Progenitor cell of endocrine pancreas (in vitro differentiated cells): ENCODE measurements at regions not wholly inside any gene's neighbourhood (a gene's known extent, or its start where the extent isn't known, plus 50 kb on each side); places are given as distances from the start of the nearest gene placed in this dataset.

Source experiments
- DNase-seq: peaks from one replicate; pipeline ENCODE4 v3.0.0; 2021; ENCODE audit warnings: low spot score; ENCODE audit not compliant: unreplicated experiment
- H3K27ac Mint-ChIP-seq: 2 replicates; pipeline ENCODE4 v1.8.0; 2021; ENCODE audit warnings: mild to moderate bottlenecking, moderate library complexity, mixed read lengths
- H3K27me3 Mint-ChIP-seq: 2 replicates; pipeline ENCODE4 v1.8.0; 2021; ENCODE audit warnings: mixed read lengths
- H3K36me3 Mint-ChIP-seq: 2 replicates; pipeline ENCODE4 v1.8.0; 2022; ENCODE audit warnings: mixed read lengths; ENCODE audit not compliant: insufficient read depth
- H3K4me1 Mint-ChIP-seq: 2 replicates; pipeline ENCODE4 v1.8.0; 2021; ENCODE audit warnings: low read depth, mixed read lengths
- H3K4me3 Mint-ChIP-seq: 2 replicates; pipeline ENCODE4 v1.8.0; 2021; ENCODE audit warnings: low read depth, mild to moderate bottlenecking, moderate library complexity, mixed read lengths
- H3K9me3 Mint-ChIP-seq: 2 replicates; pipeline ENCODE4 v1.8.0; 2021; ENCODE audit warnings: low read depth, mixed read lengths
- TF ChIP-seq, protein P1 (sequence below): fragments of 200-600 bp; sonication (generic); IDR thresholded peaks from one replicate; pipeline ENCODE4 v1.5.0; 2021; ENCODE audit warnings: antibody characterized with exemption, mild to moderate bottlenecking; ENCODE audit not compliant: unreplicated experiment

DNA sequence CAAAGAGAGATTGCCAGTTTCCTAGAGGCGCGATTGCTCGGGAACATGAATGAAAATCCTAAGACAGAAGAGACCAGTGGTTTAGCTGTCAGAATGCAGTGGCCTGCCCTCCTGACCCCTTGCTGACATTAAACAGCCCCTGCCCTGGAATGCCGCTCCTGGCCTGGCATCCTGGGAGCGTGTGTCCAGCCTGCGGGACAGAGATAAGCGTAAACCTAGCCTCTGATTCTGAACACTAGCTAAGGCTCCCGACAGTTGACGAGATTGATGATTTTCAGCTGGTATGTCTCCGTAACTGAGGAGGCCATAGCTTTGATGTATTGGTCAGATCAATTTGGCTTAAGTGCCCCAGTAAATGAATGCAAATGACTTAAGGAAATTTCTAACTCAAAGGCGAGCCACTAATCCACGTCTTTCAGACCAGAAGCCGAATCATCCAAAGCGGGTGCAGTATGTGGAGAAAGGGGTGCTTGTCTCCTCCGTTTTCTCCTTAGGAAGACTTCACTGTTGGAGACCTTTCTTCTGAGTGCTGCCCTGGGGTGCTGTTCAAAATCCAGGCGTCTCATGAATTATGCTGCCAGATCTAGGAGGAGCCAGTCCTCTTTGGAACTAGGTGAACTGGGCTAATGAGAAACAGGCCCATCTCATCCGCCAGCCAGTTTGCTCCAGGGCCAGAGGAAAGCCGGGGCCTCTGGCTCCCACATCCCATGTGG lies 142.5 kb upstream of the L3MBTL4 start:
- Mint-ChIP-seq H3K9me3 (no peaks in the 10 kb centered on the region), H3K36me3 (no peaks in the 10 kb centered on the region), H3K4me3 (peak overlapping the region; percentile 41), H3K4me1 (peaks cover 31% of the 10 kb centered on the region), H3K27me3 (no peaks in the 10 kb centered on the region), H3K27ac (peak overlapping the region; percentile 82)
- DNase-seq: no peak
- TF ChIP-seq, protein P1, sequence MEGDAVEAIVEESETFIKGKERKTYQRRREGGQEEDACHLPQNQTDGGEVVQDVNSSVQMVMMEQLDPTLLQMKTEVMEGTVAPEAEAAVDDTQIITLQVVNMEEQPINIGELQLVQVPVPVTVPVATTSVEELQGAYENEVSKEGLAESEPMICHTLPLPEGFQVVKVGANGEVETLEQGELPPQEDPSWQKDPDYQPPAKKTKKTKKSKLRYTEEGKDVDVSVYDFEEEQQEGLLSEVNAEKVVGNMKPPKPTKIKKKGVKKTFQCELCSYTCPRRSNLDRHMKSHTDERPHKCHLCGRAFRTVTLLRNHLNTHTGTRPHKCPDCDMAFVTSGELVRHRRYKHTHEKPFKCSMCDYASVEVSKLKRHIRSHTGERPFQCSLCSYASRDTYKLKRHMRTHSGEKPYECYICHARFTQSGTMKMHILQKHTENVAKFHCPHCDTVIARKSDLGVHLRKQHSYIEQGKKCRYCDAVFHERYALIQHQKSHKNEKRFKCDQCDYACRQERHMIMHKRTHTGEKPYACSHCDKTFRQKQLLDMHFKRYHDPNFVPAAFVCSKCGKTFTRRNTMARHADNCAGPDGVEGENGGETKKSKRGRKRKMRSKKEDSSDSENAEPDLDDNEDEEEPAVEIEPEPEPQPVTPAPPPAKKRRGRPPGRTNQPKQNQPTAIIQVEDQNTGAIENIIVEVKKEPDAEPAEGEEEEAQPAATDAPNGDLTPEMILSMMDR: no peak

DNA sequence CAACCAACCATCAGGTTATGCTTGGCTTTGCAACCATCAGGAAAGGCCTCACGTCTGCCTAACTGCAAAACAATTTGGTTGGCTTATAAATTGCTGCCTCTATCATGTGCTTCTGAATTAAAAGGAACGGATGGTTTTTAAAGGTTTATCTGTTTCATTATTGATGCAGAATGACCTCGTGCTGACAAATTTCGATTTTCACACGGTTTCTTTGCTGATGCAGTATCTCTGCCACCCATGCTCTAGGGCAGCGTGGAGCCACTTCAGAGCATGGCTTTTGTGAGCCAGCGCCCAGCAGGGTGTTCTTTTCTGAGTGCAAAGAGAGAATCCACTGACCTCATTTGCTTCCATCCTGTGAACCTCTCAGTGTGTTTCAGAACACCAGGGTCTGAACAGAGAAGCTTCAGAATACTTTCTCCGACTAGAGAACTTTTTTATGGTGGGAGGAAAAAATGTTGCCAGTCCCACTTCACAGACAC lies 143.1 kb upstream of the L3MBTL4 start:
- no peak for DNase-seq
- Mint-ChIP-seq H3K36me3 (no peaks in the 10 kb centered on the region), H3K4me1 (peaks cover 31% of the 10 kb centered on the region), H3K4me3 (no peak overlapping the region), H3K27me3 (no peaks in the 10 kb centered on the region), H3K9me3 (no peaks in the 10 kb centered on the region), H3K27ac (peak overlapping the region; percentile 82)
- TF ChIP-seq, protein P1: no peak

DNA sequence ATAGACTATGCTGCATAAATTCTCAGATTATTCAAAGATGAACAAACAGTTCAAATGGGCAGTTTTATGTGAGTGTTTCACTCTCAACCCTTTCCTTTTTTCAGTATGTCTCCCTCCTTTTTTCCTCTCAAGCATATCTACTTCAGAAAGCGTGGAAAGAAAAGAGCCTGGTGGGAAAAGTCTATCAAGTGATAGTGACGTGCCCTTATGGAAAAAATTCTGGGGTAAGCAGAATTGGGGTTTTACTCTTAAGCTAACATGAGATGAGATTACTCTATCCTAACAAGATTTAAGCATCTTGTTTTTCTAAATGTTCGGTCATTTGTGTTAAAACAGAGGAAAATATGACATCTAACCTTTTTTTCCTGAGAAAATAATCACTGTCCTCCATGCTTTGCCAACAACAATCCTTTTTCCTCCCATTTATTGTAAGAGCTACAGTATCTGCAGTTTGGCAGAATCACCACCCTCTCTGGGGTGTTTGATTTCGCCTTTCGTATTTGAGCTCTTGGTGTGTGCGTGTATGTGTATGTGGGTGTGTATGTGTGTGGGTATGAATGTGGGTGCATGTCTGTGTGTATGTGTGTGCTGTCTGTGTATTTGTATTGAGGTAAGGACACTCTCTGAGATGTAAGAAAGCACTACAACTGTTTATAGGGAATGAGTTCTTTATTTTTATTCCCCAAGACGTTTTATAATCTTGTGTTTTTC lies 143.9 kb upstream of the L3MBTL4 start:
- Mint-ChIP-seq H3K27ac (peak overlapping the region; percentile 82), H3K4me1 (peaks cover 31% of the 10 kb centered on the region), H3K9me3 (no peaks in the 10 kb centered on the region), H3K4me3 (peak overlapping the region; percentile 37), H3K27me3 (no peaks in the 10 kb centered on the region), H3K36me3 (no peaks in the 10 kb centered on the region)
- DNase-seq: no peak
- TF ChIP-seq, protein P1: no peak

DNA sequence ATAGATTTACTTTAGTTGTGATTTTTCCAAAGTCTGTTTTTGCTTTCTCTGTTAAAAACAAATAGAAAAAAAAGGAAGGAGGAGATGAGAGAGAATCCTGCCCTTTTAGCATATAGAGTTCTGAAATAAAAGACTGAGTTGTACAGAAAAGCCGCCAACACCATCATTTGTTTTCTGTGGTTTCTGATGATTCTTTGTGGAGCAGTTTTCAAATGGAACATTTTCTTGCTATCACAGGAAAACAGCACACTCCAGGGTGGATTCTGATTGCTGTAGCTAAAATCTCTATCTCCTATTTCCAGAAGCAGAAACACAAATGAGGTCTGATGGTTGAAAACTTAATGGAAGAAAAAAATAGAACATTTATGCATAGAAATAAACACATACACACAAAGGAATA lies 144.6 kb upstream of the L3MBTL4 start:
- no peak for DNase-seq
- Mint-ChIP-seq H3K4me3 (no peak overlapping the region), H3K36me3 (no peaks in the 10 kb centered on the region), H3K9me3 (no peaks in the 10 kb centered on the region), H3K4me1 (peaks cover 31% of the 10 kb centered on the region), H3K27me3 (no peaks in the 10 kb centered on the region), H3K27ac (no peak overlapping the region)
- TF ChIP-seq, protein P1: no peak

DNA sequence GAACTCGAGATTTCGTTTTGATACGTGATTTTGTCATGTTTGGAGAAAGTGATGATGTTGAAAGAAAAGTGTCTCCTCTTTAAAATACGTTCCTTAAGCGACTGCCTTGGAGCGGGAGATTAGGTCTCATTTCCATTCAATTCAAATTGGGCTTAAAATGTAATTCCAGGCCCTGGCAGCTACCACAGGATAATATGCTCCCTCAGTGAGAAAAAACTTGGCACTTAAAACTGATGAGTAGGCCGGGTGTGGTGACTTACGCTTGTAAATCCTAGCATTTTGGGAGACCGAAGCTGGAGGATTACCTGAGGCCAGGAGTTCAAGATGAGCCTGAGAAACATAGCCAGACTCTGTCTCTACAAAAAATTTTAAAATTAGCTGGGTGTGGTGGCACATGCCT lies 146.3 kb upstream of the L3MBTL4 start:
- Mint-ChIP-seq H3K36me3 (no peaks in the 10 kb centered on the region), H3K27me3 (no peaks in the 10 kb centered on the region), H3K4me1 (peaks cover 41% of the 10 kb centered on the region), H3K9me3 (no peaks in the 10 kb centered on the region), H3K27ac (no peak overlapping the region), H3K4me3 (no peak overlapping the region)
- TF ChIP-seq, protein P1: no peak
- DNase-seq: no peak
